ENCODE measurements at regions not wholly inside any gene's neighbourhood (a gene's known extent, or its start where the extent isn't known, plus 50 kb on each side); places are given as distances from the start of the nearest gene placed in this dataset.

GRCh38 chr10:65416094-65416493 lies 1509.7 kb upstream of the LRRTM3 start:
- TF ChIP-seq CTCF (IDR thresholded peaks at IDR 0.05) (no peak), EZH2 (IDR thresholded peaks at IDR 0.05; ENCODE audit: borderline replicate concordance, insufficient read depth, low read depth, low read length, poor library complexity, severe bottlenecking) (no peak)

Measured in B cell (primary cell).